AML-193 (cell line): ENCODE measurements at regions not wholly inside any gene's neighbourhood (a gene's known extent, or its start where the extent isn't known, plus 50 kb on each side); places are given as distances from the start of the nearest gene placed in this dataset.
"Not testable (repeated sequence)": the region's sequence is repeated elsewhere in the genome, so short reads cannot be mapped to it uniquely, and the experiment has no call there.

Experiments used
- DNase-seq, 2 experiments: peaks; one replicate each; lab custom pipeline; 2025; lab: John Stamatoyannopoulos, UW

DNA sequence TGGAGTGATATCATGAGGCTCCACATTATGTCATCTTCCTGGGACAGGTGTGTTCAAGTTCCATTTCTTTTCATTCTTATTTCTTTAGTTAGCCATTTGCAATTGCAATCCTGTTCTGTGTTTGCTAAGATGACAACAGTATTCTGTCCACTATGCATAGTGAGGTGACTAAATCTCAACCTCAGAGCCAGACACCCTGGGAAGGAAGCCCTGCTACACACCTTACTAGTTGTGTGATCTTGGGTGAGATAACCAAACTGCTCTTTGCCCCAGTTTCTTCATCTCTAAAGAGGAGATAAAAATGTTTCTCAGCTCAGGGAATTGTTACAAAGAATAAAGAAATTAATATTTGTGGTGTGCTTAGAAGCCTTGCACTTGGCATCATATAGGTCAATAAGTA, 215.1 kb upstream of the RPS23 start:
- DNase-seq, result no peak

DNA sequence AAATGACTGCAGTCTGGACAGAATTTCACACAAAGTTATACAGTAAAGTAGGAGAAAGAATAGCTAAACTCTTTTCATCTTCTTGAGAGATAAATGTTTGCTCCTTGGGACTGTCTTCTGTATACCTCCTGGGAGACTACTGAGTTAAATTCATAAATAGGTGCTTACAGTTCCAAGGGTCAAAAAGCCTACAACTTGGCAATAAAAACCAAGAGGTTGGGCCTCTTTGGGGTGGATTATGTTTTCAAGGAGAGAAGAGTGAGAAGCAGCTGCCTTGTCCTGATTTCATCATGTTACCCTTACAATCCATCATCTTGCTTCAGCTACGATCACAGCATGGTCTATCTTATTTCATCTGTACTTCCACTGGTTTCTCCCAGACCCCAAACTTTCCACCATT, 213.2 kb upstream of the RPS23 start:
- DNase-seq, result no peak

DNA sequence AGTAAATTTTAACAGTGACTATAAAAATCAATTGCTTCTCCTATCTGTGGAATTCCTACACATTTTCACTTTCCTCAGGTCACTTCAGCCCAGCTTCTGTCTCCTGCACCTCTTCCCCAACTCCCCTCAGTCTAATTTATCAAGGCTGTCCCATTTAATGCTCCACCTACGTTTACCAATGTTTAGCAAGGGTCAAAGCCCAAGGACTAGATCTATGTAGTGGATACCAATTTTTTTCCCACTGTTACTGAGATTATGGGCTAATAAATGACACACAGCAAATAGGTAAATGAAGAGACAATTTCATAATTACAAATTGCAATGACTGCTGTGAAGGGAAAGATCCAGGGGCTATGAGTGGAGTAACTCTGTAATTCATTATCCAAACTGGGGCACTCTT, 211.5 kb upstream of the RPS23 start:
- DNase-seq, result no peak

DNA sequence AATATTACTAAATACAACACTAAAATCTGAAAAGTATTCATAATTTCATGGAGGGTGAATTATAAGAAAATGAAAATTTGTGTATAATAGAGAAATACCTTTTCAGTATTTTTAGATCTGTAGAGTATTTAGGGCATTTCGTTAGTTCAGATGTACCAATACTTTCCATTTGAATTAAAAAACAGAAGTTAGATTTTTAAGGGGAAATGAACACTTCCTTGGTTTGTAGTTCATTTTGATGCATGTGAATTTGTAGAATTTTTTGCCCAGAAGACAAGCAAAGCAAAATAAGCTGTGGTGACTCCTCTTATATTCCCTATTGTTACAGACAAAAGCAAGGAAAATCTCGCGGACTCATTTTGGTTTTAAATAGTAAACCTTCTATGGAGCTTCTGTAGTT, 209.0 kb upstream of the RPS23 start:
- no peak for DNase-seq

DNA sequence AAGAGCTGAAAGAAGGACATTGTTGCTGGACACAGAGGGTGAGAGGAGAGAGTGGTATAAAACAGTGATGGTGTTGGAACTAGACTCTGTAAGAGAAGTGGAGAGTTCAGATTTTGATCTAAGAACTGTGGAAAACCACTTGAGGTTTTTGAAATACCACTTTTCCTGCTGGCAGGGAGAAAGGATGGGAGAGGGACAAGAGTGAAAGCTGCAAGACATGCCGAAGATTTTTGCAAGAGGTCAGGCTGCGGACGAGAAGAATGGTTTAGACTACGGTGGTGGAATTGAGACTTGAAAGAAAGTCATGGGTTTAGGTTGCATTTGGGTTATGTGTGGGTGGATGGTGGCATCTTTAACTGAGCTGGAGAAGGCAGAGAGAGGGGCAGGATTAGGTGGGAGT, 202.2 kb upstream of the RPS23 start:
- DNase-seq, result no peak

DNA sequence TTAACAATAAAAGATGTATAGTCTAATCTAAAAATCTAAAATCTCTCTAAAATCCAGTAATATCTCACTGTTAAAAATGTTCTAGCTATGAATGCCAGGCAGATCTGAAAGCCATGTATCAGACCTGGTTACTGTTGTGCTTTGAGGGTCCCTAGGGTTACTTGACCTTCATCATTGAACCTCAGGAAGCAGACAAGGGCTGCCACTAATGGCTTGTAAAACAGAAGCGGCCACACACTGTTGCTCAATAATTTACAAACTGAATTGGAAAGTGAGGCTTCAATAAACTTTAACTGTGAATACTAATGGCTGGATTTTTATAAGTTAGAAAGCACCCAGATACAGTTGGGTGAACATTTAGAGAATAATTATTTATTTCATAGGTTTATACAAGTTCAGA, 198.0 kb upstream of the RPS23 start:
- DNase-seq, result no peak

DNA sequence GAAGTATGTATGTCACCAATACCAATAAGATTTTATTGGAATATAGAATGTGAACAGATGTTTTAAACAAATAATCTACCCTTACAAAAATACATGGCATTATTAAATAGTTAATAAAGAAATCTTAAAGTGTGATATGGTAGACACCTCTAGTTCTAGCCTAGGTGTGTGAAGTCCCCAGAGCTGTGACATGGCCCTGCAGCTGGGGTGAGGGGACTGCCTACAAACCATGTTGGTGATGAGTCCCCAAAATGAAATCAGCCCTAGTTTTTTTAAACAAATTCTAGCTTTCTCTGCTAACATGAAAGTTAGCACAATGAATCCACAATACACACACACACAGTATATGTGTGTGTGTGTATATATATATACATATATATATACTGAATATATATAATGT, 195.1 kb upstream of the RPS23 start:
- no peak for DNase-seq

DNA sequence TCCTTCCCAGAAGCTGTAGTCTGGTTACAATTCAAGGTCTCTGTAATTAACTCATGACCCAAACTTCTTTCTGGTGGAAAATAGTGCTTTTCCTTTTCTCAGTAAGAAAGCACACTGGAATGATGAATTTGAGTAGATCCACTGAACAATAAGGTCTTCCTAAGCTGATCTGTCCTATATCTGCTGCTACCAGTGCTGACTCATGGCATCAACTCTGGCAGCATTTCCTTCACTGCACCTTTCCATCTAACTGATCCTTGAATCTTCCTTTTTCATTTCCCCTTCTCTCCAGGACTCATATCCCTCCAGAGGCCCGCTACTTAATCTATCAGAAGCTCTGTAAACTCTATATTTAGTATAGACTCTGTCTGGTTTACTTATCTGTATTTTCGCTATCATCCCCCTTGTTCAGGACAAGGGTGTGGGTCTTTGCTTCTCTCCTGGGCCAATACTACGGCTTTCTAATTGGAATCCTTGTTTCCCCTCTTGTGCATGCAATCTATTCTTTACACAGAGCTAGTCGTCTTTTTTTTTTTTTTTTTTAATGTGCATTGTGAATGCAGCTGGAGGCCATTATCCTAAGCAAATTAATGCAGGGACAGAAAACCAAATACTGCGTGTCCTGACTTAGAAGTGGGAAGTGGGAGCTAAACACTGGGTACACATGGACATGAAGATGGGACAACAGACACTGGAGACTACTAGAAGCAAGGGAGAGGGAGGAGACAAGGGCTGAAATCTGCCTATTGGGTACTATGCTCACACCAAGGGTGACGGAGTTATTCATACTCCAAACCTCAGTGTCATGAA, 192.2 kb upstream of the RPS23 start:
- DNase-seq, result no peak

DNA sequence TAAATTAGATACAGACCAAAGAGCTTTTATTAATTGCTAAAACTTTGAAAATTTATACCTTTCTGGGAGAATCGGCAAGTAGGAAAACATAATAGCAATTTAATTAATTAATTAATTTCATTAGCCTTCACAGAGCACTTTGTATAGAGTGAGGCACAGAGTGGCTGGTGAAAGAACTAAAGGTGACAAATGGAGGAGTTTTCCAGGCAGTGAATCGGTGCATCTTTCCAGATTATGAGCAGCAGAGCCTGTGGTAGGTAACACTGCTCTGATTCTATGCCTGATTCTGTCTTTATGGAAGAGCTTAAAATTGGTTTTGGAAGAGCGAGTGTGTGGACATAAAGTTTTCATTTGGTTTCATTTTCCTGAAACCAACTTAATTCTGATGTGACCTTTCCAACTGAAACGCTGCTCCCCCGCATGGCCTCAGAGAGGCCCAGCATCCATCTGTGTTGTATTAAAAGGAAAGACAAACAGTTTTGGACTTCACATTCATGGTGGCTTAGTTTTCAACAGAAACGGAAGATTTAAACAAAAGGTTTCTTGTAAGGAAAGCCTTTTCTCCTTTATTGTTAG, 188.9 kb upstream of the RPS23 start:
- no peak for DNase-seq

DNA sequence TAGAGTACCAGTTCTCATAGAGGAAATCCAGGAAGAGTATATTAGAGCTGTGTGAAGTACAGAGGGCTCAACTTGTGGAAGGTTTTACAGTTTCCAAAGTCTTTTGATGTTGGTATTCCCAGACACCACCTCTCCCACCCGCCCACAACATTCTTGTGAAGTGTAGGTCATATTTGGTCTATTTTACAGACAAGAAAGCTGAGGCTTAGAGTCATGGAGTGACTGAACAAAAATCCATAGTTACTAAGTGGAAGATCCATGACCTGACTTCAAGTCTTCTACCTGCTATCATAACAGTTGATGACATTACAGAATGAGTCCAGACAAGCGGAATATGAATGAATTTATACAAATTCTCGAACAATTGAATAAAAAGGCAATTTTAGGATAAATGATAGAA, 187.1 kb upstream of the RPS23 start:
- no peak for DNase-seq

DNA sequence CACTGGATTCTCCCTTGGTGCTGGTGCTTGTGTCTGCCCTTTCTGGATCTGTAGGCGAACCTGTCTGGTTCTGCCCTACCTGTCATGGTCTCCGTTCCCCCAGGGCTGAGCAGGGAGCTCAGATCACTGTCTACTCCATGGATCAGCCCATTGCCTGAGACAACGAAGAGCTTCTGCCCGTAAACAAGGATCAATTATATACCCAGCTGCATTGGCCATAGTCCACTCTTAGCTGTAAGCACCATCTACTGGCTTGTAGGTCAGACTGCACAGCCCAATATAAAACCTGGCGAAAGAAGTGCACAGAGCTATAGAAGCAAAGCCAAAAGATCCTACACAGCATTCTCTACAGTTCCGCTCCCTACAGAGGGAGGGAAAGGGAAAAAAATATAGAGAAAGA, 181.5 kb upstream of the RPS23 start:
- DNase-seq, result no peak

DNA sequence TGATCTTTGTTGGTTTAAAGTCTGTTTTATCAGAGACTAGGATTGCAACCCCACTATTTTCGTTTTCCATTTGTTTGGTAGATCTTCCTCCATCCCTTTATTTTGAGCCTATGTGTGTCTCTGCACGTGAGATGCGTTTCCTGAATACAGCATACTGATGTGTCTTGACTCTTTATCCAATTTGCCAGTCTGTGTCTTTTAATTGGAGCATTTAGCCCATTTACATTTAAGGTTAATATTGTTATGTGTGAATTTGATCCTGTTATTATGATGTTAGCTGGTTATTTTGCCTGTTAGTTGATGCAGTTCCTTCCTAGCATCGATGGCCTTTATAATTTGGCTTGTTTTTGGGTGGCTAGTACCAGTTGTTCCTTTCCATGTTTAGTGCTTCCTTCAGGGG, 177.2 kb upstream of the RPS23 start:
- DNase-seq, result not testable (repeated sequence)

DNA sequence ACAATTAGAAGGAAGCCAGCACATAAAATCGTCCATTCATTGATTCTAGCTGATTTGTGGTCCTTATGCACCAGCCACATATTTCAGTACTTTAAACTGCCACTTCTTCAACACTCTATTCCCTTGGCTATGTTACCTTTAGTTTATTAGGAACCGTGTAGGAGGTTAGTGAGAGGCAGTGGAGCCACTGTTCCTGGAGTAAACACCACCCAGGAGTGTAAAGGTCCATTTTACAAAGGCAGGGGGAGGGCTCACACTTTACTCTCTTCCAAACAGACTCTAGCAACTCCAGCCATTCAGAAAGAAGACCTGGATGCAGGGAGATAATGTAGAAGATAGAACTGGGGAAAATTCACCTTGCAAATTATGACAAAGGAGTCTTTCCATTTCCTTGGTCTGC, 170.2 kb upstream of the RPS23 start:
- no peak for DNase-seq

DNA sequence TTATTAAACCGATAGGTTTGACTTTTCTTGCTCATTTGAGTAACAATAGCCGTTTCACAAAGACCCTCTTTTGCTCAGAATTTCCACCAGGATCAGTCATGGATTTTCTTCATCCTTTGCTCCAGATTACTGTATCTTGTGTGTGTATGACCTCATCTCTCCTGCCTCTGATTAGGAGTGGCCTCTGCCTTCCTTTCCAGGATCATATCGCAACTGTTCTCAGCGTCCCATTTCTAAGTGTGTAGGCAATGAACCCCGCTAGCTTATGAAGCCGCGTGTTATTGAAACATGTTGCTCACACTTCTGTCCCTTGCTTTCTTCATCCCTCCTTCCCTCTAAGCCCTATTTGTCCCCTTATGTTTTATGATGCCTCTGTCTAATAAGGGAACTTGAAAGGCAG, 169.8 kb upstream of the RPS23 start:
- DNase-seq, result no peak

DNA sequence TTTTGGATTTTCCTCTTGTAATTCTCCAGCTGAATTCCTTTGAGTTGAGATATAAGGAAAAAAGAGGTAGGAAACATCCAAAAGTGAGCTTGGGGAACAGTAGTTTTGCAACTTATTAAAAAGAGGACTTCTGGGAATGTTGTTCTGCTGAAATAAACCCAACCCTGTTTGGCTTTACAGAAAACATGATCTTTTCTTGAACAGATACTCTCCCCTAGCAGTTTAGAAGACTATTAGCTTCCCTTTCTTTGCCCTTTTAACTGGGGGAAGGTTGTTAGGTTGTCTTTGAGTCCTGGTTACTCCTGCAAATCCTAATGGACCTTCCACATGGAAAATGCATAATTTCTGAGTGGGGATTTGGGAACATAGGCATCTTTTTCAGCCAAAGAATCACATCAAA, 168.7 kb upstream of the RPS23 start:
- no peak for DNase-seq

DNA sequence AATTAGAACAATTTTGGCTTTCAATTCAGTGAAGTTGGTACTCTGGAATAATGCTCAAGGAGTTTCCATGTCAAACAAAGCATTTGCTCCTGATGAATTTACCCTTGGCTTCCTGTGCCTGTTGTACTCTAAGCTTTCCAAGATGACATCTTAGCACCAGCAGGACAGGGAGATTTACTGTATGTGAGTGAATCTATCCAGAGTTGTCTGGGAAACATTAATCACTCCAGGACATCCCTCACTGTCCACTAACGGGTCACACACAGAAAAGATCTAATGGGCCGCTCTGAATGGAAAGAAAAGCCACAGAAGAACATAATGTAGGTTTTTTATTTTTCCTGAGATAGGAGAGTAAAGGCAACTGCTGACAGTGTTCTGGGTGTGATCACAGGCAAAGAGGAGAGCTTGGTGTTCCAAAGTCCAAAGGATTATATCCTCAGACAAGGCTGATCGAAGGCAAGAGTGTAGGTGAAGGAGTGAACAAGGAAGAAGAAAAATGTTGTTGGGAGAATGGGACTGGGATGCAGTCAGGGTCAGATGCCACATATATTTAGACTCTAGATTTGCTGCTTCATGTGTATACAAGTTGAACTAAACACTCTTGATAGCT, 167.7 kb upstream of the RPS23 start:
- DNase-seq, result no peak

DNA sequence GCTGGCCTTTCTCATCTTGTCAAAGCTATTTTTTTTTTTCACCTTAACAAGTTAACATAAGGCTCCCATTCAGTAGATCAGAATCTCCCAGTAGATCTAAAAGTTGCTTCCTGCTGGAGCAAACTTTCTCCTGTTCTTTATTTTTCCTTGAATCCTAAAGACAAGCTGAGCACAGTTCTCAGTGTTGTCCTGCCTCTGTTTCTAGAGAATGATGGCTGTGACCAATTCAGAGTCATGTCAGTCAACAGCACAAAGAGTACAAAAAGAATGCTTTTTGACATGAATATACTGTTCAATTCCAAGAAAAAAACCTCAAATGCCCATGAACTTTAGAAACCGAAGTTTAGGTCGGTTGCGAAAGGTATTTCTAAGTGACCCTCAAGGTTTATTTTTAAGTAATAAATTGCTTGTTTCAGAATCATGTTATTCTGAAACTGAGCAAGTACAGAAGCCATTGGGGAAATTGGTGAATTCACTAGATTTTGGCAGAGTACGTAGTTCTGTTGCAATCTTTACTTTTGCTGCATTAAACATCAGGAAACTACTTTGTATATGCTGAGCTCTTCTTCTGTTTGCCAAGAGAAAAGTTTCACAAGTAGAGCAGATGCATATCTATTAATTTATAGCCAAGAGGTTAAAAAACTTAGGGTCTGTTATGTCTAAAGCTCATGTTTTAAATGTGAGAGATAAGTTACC, 161.7 kb upstream of the RPS23 start:
- DNase-seq, result no peak

DNA sequence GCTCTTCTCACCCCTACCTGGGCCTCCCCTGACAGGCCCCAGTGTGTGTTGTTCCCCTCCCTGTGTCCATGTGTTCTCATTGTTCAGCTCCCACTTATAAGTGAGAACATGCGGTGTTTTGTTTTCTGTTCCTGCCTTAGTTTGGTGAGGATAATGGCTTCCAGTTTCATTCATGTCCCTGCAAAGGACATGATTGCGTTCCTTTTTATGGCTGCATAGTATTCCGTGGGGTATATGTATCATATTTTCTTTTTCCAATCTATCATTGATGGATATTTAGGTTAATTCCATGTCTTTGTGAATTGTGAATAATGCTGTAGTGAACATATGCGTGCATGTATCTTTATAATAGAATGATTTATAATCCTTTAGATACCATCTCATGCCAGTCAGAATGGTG, 159.4 kb upstream of the RPS23 start:
- DNase-seq, result not testable (repeated sequence)

DNA sequence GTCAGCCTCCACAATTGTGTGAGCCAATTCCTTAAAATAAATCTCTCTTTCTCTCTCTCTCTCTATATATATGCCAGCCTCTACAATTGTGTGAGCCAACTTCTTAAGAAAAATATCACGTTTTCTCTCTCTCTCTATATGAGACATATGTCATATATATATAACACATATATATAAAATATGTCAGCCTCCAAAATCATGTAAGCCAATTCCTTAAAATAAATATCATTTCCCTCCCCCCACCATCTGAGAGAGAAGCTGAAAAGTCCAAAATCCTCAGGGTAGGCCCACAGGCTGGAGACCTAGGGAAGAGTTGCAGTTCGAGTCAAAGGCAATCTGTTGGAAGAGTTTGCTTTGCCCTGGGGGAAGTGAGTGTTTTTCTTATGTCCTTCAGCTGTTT, 158.1 kb upstream of the RPS23 start:
- DNase-seq, result no peak

DNA sequence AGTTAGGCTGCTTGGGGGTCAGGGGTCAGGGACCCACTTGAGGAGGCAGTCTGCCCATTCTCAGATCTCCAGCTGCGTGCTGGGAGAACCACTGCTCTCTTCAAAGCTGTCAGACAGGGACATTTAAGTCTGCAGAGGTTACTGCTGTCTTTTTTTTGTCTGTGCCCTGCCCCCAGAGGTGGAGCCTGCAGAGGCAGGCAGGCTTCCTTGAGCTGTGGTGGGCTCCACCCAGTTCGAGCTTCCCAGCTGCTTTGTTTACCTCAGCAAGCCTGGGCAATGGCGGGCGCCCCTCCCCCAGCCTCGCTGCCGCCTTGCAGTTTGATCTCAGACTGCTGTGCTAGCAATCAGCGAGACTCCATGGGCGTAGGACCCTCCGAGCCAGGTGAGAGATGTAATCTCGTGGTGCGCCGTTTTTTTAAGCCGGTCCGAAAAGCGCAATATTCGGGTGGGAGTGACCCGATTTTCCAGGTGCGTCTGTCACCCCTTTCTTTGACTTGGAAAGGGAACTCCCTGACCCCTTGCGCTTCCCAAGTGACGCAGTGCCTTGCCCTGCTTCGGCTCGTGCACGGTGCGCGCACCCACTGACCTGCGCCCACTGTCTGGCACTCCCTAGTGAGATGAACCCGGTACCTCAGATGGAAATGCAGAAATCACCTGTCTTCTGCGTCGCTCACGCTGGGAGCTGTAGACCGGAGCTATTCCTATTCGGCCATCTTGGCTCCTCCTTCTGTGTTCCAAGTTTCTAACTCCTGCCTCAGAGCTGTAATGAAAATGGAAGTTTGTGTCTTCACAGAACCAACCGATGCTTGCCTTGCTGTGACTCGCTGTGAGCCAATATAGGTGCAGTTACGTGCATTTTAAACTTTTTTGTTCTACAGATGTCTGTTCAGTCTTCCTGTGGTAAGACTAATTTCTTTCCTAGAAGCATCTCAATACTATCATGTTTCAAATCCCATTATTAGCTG, 156.8 kb upstream of the RPS23 start:
- DNase-seq, result not testable (repeated sequence)

DNA sequence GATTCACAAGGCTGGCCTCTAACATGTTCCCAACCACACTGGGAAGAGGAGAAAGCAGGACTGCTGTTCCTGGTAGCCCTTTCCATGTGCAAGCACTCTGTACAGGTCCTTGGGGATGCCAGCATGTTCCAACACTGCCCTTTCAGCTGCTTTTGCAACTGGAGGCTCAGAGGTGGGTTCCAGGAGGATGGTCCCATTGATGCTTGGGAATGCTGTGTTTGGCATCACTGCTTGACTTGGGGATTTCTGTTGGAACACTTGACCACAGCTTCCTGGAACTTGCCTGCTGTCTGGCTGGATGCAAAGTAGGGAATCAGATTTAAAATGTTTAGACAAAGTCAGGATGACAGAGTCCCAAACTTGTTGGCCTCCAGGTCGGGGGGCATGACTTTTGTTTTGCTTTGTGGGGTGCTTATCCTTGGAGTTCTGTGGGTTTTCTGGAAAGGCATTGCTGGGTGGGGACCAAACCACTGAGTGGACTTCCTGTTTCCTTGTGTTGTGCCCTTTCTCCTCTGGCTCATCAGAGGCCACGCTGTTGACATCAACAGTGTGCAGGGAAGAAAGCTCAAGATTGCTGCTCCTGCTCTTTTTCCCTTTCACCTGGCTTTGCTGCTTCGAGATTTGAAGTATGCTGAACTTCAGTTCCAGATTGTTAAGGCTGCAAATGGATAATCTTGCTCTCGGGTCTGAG, 148.5 kb upstream of the RPS23 start:
- DNase-seq, result no peak
